Karpas-422 (cell line): ENCODE measurements at regions not wholly inside any gene's neighbourhood (a gene's known extent, or its start where the extent isn't known, plus 50 kb on each side); places are given as distances from the start of the nearest gene placed in this dataset.

Experiments used
- DNase-seq: peaks from one replicate; pipeline ENCODE4 v3.0.0-alpha.2; 2015
- H2AFZ ChIP-seq: fragments of 200-600 bp; sonication (generic); 2 replicates; pipeline ENCODE4 v1.6.1; 2014; ENCODE audit warnings: antibody characterized with exemption, low read length, mixed read lengths
- H3K27ac ChIP-seq: fragments of 200-600 bp; sonication (generic); 2 replicates; pipeline ENCODE4 v1.5.1; 2014; ENCODE audit warnings: mild to moderate bottlenecking, low read length, moderate library complexity
- H3K27me3 ChIP-seq: fragments of 200-600 bp; sonication (generic); 2 replicates; pipeline ENCODE4 v1.6.1; 2014; ENCODE audit warnings: low read length, mixed read lengths
- H3K36me3 ChIP-seq: fragments of 200-600 bp; sonication (generic); 2 replicates; pipeline ENCODE4 v1.6.1; 2014; ENCODE audit warnings: low read length, mixed read lengths; ENCODE audit not compliant: insufficient read depth
- H3K4me1 ChIP-seq: fragments of 200-600 bp; sonication (generic); 2 replicates; pipeline ENCODE4 v1.6.1; 2014; ENCODE audit warnings: mild to moderate bottlenecking, low read length, mixed read lengths
- H3K4me2 ChIP-seq: fragments of 200-600 bp; sonication (generic); 2 replicates; pipeline ENCODE4 v1.6.1; 2014; ENCODE audit warnings: low read length, low read depth, mild to moderate bottlenecking; ENCODE audit not compliant: poor library complexity, severe bottlenecking
- H3K4me3 ChIP-seq: fragments of 200-600 bp; sonication (generic); 2 replicates; pipeline ENCODE4 v1.5.1; 2014; ENCODE audit warnings: mild to moderate bottlenecking, antibody characterized with exemption, low read length, mixed read lengths
- H3K79me2 ChIP-seq: fragments of 200-600 bp; sonication (generic); 2 replicates; pipeline ENCODE4 v1.6.1; 2014; ENCODE audit warnings: mild to moderate bottlenecking, low read length, mixed read lengths
- H3K9ac ChIP-seq: fragments of 200-600 bp; sonication (generic); 2 replicates; pipeline ENCODE4 v1.6.0; 2014; ENCODE audit warnings: low read length
- H3K9me2 ChIP-seq: fragments of 200-600 bp; sonication (generic), shearing (Covaris generic); replicated peaks from 2 replicates; pipeline ENCODE4 v1.6.0; 2014; ENCODE audit warnings: mild to moderate bottlenecking, low read length, moderate library complexity; ENCODE audit not compliant: insufficient read depth
- H3K9me3 ChIP-seq: fragments of 300-700, 200-600 bp; sonication (generic); 2 replicates; pipeline ENCODE4 v1.6.1; 2014; ENCODE audit warnings: low read length, mixed read lengths
- H4K20me1 ChIP-seq: fragments of 200-600 bp; sonication (generic); 2 replicates; pipeline ENCODE4 v1.6.1; 2014; ENCODE audit warnings: mild to moderate bottlenecking, antibody characterized with exemption, low read length, low read depth; ENCODE audit not compliant: insufficient read depth

- H3K4me3 ChIP-seq, result no peak overlapping the region
- H3K4me2 ChIP-seq, result no peak overlapping the region
- H3K79me2 ChIP-seq, result no peaks in the 10 kb centered on the region
Observed at GRCh38 chr2:155665704-155666103, 666.8 kb downstream of the NR4A2 start.

GRCh38 chr2:155663265-155663664 lies 669.3 kb downstream of the NR4A2 start:
- H3K4me1 ChIP-seq, result no peaks in the 10 kb centered on the region
- H2AFZ ChIP-seq, result no peak overlapping the region
- H3K79me2 ChIP-seq, result no peaks in the 10 kb centered on the region
- no peaks in the 10 kb centered on the region for H3K36me3 ChIP-seq
- no peaks in the 10 kb centered on the region for H4K20me1 ChIP-seq
- H3K9me2 ChIP-seq, result no peaks in the 10 kb centered on the region
- H3K9me3 ChIP-seq, result peaks cover 35% of the 10 kb centered on the region
- no peak for DNase-seq
- H3K4me3 ChIP-seq, result no peak overlapping the region
- no peaks in the 10 kb centered on the region for H3K27me3 ChIP-seq
- no peak overlapping the region for H3K9ac ChIP-seq
- no peak overlapping the region for H3K4me2 ChIP-seq
- no peak overlapping the region for H3K27ac ChIP-seq

More at GRCh38 chr2:155665704-155666103, 666.8 kb downstream of the NR4A2 start:
- Histone ChIP-seq H3K9me2 (no peaks in the 10 kb centered on the region), H3K27ac (no peak overlapping the region), H3K27me3 (no peaks in the 10 kb centered on the region), H3K9me3 (peaks cover 29% of the 10 kb centered on the region), H3K9ac (no peak overlapping the region), H3K36me3 (no peaks in the 10 kb centered on the region), H3K4me1 (no peaks in the 10 kb centered on the region), H2AFZ (no peak overlapping the region), H4K20me1 (no peaks in the 10 kb centered on the region)
- no peak for DNase-seq

- Histone ChIP-seq H3K27ac (no peak overlapping the region), H3K36me3 (no peaks in the 10 kb centered on the region), H4K20me1 (no peaks in the 10 kb centered on the region), H3K79me2 (no peaks in the 10 kb centered on the region), H3K9me2 (no peaks in the 10 kb centered on the region), H3K4me1 (no peaks in the 10 kb centered on the region), H3K9me3 (peaks cover 37% of the 10 kb centered on the region), H2AFZ (no peak overlapping the region), H3K9ac (no peak overlapping the region), H3K4me3 (no peak overlapping the region), H3K27me3 (no peaks in the 10 kb centered on the region), H3K4me2 (no peak overlapping the region)
- no peak for DNase-seq
Observed at GRCh38 chr2:155662224-155662623, 670.3 kb downstream of the NR4A2 start.

- H3K36me3 ChIP-seq, result no peaks in the 10 kb centered on the region
- no peaks in the 10 kb centered on the region for H4K20me1 ChIP-seq
- no peaks in the 10 kb centered on the region for H3K79me2 ChIP-seq
- no peak overlapping the region for H2AFZ ChIP-seq
- H3K27me3 ChIP-seq, result no peaks in the 10 kb centered on the region
- H3K4me3 ChIP-seq, result no peak overlapping the region
- H3K9me3 ChIP-seq, result peaks cover 19% of the 10 kb centered on the region
- H3K4me1 ChIP-seq, result no peaks in the 10 kb centered on the region
- H3K9me2 ChIP-seq, result no peaks in the 10 kb centered on the region
- no peak overlapping the region for H3K27ac ChIP-seq
- DNase-seq, result no peak
- no peak overlapping the region for H3K9ac ChIP-seq
- no peak overlapping the region for H3K4me2 ChIP-seq
Observed at GRCh38 chr2:155653176-155653575, 679.3 kb downstream of the NR4A2 start.

- Histone ChIP-seq H2AFZ (no peak overlapping the region), H4K20me1 (no peaks in the 10 kb centered on the region), H3K9ac (no peak overlapping the region), H3K36me3 (no peaks in the 10 kb centered on the region), H3K9me2 (no peaks in the 10 kb centered on the region), H3K79me2 (no peaks in the 10 kb centered on the region), H3K4me2 (no peak overlapping the region), H3K27ac (no peak overlapping the region), H3K9me3 (peaks cover 19% of the 10 kb centered on the region), H3K4me3 (no peak overlapping the region), H3K27me3 (no peaks in the 10 kb centered on the region), H3K4me1 (no peaks in the 10 kb centered on the region)
- DNase-seq, result no peak
Observed at GRCh38 chr2:155651851-155652250, 680.7 kb downstream of the NR4A2 start.

- H3K9ac ChIP-seq, result no peak overlapping the region
- H3K9me2 ChIP-seq, result no peaks in the 10 kb centered on the region
- H3K27me3 ChIP-seq, result no peaks in the 10 kb centered on the region
- H3K4me1 ChIP-seq, result no peaks in the 10 kb centered on the region
- H3K27ac ChIP-seq, result no peak overlapping the region
- H4K20me1 ChIP-seq, result no peaks in the 10 kb centered on the region
- no peak for DNase-seq
- no peaks in the 10 kb centered on the region for H3K36me3 ChIP-seq
- peaks cover 24% of the 10 kb centered on the region for H3K9me3 ChIP-seq
- no peak overlapping the region for H2AFZ ChIP-seq
- H3K79me2 ChIP-seq, result no peaks in the 10 kb centered on the region
- no peak overlapping the region for H3K4me3 ChIP-seq
- no peak overlapping the region for H3K4me2 ChIP-seq
Observed at GRCh38 chr2:155645791-155646190, 686.7 kb downstream of the NR4A2 start.

GRCh38 chr2:155643056-155643775 lies 689.3 kb downstream of the NR4A2 start:
- Histone ChIP-seq H3K79me2 (no peaks in the 10 kb centered on the region), H3K27ac (no peak overlapping the region), H3K36me3 (no peaks in the 10 kb centered on the region), H3K4me1 (no peaks in the 10 kb centered on the region), H3K9ac (no peak overlapping the region), H2AFZ (no peak overlapping the region), H3K4me3 (no peak overlapping the region), H3K9me2 (no peaks in the 10 kb centered on the region), H4K20me1 (no peaks in the 10 kb centered on the region), H3K4me2 (no peak overlapping the region), H3K9me3 (peaks cover 16% of the 10 kb centered on the region), H3K27me3 (no peaks in the 10 kb centered on the region)
- no peak for DNase-seq

GRCh38 chr2:155633887-155634570 lies 698.5 kb downstream of the NR4A2 start:
- no peak overlapping the region for H3K9ac ChIP-seq
- no peak overlapping the region for H3K4me2 ChIP-seq
- H3K27ac ChIP-seq, result no peak overlapping the region
- H2AFZ ChIP-seq, result no peak overlapping the region
- no peak for DNase-seq
- H3K79me2 ChIP-seq, result no peaks in the 10 kb centered on the region
- H3K4me1 ChIP-seq, result no peaks in the 10 kb centered on the region
- peaks cover 11% of the 10 kb centered on the region for H3K9me3 ChIP-seq
- no peaks in the 10 kb centered on the region for H3K27me3 ChIP-seq
- no peaks in the 10 kb centered on the region for H3K36me3 ChIP-seq
- no peaks in the 10 kb centered on the region for H4K20me1 ChIP-seq
- no peaks in the 10 kb centered on the region for H3K9me2 ChIP-seq
- no peak overlapping the region for H3K4me3 ChIP-seq
